MG63 (cell line): ENCODE measurements at regions not wholly inside any gene's neighbourhood (a gene's known extent, or its start where the extent isn't known, plus 50 kb on each side); places are given as distances from the start of the nearest gene placed in this dataset.

Experiments
- DNase-seq: peaks from one replicate; pipeline ENCODE4 v3.0.0-alpha.2; 2020
- H3K27me3 ChIP-seq: fragments of 250-450 bp; sonication (Bioruptor Pico); 2 replicates; pipeline ENCODE4 v1.5.1; 2020; ENCODE audit warnings: mild to moderate bottlenecking, moderate library complexity
- H3K36me3 ChIP-seq: fragments of 250-450 bp; sonication (Bioruptor Pico); 2 replicates; pipeline ENCODE4 v1.5.1; 2020; ENCODE audit warnings: mild to moderate bottlenecking, moderate library complexity
- H3K4me3 ChIP-seq: fragments of 250-450 bp; sonication (Bioruptor Pico); 2 replicates; pipeline ENCODE4 v1.5.1; 2020; ENCODE audit warnings: mild to moderate bottlenecking, moderate library complexity
- H3K9me3 ChIP-seq: fragments of 250-450 bp; sonication (Bioruptor Pico); 2 replicates; pipeline ENCODE4 v1.5.1; 2020; ENCODE audit warnings: mild to moderate bottlenecking, moderate library complexity

DNA sequence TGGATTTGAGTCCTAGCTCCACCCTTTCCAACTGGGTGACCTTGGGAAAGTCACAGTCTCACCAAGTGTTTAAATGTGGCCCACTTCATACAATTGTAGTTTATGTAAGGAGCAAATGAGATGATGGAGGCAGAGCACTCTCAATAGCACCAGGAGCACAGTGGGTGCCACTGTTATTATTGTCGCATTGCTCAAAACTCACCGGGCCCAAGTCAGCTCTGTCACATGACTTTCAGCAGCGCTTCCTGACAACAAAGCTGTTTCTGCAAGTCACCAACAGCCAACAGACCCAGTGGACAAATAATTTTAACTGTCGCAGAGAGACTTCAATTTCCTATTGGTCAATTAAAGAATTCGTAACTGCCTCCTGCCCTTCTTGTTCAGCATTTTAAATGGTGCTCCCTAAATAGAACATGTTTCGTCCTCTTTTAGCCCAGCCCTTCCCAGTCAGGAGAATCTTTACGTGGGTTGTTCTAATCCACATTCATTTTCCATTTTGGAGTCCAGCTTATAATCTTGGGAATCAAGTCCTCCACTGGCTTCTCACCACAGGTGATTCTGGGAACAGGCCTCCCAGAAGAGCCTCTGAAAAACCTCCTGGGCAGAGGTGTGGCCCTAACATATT lies 415.6 kb upstream of the NPVF start:
- no peaks in the 10 kb centered on the region for H3K27me3 ChIP-seq
- no peak for DNase-seq

GRCh38 chr7:25646726-25647413 lies 418.6 kb upstream of the NPVF start:
- H3K4me3 ChIP-seq: no peak overlapping the region
- no peaks in the 10 kb centered on the region for H3K9me3 ChIP-seq
- no peak for DNase-seq
- H3K27me3 ChIP-seq: no peaks in the 10 kb centered on the region
- H3K36me3 ChIP-seq: no peaks in the 10 kb centered on the region

More for the DNA sequence above, 415.6 kb upstream of the NPVF start:
- no peak overlapping the region for H3K4me3 ChIP-seq
- no peaks in the 10 kb centered on the region for H3K36me3 ChIP-seq
- no peaks in the 10 kb centered on the region for H3K9me3 ChIP-seq

DNA sequence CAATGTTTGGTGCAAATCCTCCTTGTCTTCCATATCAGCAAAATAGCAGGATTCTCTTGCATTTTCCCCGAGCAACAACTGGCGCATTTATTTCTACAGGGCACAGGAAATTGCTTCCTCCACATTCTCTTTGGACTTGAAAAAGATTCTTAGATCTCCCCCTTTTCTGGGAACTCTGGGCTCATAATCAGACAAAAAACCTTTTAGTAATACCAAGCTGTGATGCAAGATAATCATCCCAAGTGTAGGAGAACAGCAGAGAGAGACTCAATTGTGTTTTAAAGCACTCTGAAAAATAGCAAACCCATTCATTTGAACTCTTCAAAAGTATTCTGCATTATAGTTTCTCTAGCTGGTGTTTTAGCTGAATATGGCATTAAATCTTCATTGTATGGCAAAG lies 419.6 kb upstream of the NPVF start:
- Histone ChIP-seq H3K4me3 (no peak overlapping the region), H3K9me3 (no peaks in the 10 kb centered on the region), H3K36me3 (no peaks in the 10 kb centered on the region), H3K27me3 (no peaks in the 10 kb centered on the region)
- no peak for DNase-seq

GRCh38 chr7:25652366-25652765 lies 424.1 kb upstream of the NPVF start:
- Histone ChIP-seq H3K9me3 (no peaks in the 10 kb centered on the region), H3K27me3 (no peaks in the 10 kb centered on the region), H3K36me3 (no peaks in the 10 kb centered on the region), H3K4me3 (no peak overlapping the region)
- no peak for DNase-seq

DNA sequence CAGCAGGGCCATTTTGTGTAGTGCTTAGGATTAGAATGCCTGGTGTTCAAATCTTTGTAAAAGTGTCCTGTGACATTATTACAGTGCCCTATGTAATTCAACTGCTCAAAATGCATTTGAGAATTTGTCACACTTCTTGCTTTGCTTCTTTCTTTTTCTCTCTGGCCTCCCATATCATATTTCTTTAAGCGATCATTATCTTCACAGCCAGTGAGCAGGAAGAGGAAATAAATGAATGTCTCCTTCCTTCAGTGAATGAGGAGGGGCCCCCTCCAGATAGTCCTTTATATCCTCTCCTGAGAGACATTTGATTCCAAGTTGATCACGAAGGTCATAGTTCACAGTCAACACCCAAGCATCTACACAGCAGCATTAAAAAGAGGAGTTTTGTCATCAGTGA lies 425.1 kb upstream of the NPVF start:
- H3K9me3 ChIP-seq: no peaks in the 10 kb centered on the region
- H3K36me3 ChIP-seq: no peaks in the 10 kb centered on the region
- H3K27me3 ChIP-seq: no peaks in the 10 kb centered on the region
- DNase-seq: no peak
- H3K4me3 ChIP-seq: no peak overlapping the region

DNA sequence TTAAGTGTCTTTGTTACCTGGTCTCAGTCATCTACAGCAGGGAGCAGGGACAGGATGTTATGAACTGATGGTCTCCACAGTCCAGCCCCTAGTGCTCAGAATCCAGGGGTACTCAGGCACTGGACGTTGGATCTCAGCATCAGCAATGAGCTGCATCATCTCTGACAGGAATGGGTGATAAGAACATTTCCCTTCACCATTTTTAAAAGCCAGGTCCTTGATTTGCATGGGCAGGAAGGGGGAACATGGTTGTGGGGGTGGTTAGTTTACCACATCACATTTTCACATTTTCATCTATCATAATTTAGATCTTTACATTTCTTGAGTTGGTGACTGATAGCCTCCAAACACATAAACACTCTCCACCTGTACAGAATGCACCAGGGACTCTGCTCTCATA lies 427.8 kb upstream of the NPVF start:
- H3K27me3 ChIP-seq: no peaks in the 10 kb centered on the region
- no peak for DNase-seq
- H3K9me3 ChIP-seq: no peaks in the 10 kb centered on the region
- H3K36me3 ChIP-seq: no peaks in the 10 kb centered on the region
- H3K4me3 ChIP-seq: no peak overlapping the region

DNA sequence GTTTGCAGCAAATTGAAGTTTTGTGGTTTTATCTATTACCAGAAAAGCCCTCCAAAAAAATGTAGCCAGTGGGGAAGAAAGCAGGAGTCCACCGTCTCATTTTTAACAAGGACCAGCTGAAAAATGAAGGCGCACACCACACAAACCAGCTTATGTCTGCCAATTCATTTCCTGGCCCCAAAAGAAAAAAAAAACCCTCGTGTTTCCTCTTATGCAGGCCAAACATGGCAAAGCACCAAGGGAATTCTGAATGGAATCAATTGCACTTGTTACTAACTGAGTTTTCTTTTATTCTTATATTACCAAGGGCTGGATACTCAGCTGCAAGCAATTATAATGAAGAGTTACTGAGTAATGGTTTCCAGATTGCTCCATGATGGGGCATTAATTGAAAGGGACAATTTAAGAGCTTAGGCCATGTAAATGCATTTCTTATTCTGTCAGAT lies 428.3 kb upstream of the NPVF start:
- H3K27me3 ChIP-seq: 0 out of 2 replicates have a peak, but pooled peaks cover 3% of the 10 kb centered on the region
- H3K36me3 ChIP-seq: no peaks in the 10 kb centered on the region
- no peak overlapping the region for H3K4me3 ChIP-seq
- DNase-seq: no peak
- no peaks in the 10 kb centered on the region for H3K9me3 ChIP-seq

- H3K36me3 ChIP-seq: no peaks in the 10 kb centered on the region
- no peaks in the 10 kb centered on the region for H3K9me3 ChIP-seq
- no peak overlapping the region for H3K4me3 ChIP-seq
- 0 out of 2 replicates have a peak, but pooled peaks cover 3% of the 10 kb centered on the region for H3K27me3 ChIP-seq
- DNase-seq: no peak
Measured at GRCh38 chr7:25658375-25658774, 430.1 kb upstream of the NPVF start.

DNA sequence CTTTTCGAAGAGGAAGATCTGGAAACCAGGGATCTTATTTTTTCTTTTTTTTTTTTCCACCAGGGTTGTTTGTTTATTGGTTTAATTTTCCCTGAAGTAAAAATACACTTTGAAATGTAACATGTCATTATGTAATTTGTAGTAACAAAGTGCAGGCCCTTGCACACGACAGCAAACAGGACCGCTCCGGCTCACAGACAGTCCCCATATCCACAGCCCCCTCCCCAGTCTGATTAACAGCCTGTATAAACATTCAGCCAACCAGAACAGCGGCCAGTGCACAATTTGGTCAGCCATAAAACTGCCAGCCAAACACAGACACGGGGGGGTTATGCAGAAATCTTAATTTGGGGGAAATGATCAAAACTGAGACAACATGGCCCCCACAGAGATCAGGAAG lies 431.6 kb upstream of the NPVF start:
- Histone ChIP-seq H3K4me3 (no peak overlapping the region), H3K36me3 (no peaks in the 10 kb centered on the region), H3K9me3 (no peaks in the 10 kb centered on the region), H3K27me3 (0 out of 2 replicates have a peak, but pooled peaks cover 3% of the 10 kb centered on the region)
- no peak for DNase-seq

- H3K4me3 ChIP-seq: no peak overlapping the region
- no peaks in the 10 kb centered on the region for H3K9me3 ChIP-seq
- H3K27me3 ChIP-seq: 0 out of 2 replicates have a peak, but pooled peaks cover 3% of the 10 kb centered on the region
- H3K36me3 ChIP-seq: no peaks in the 10 kb centered on the region
- no peak for DNase-seq
Measured at GRCh38 chr7:25662841-25663800, 434.8 kb upstream of the NPVF start.

DNA sequence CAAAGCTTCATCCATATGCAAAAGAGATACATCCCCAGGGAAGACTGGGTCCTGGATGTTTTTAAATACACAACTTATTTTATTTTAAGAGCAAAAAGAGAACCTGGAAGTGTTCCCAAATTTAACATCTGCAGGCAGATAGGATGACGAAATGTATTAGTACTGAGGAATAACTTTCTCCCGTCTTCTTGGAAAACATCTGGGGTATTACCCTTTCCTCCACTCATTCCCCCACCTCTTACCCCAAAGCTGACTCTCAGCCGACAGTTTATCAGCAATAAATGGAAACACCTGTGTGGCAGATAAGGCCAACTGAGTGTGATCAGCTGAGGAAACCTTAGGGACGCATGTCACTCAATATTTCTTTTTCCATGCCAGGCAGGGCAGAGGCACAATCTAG lies 435.6 kb upstream of the NPVF start:
- no peaks in the 10 kb centered on the region for H3K9me3 ChIP-seq
- no peak overlapping the region for H3K4me3 ChIP-seq
- no peak for DNase-seq
- 0 out of 2 replicates have a peak, but pooled peaks cover 3% of the 10 kb centered on the region for H3K27me3 ChIP-seq
- H3K36me3 ChIP-seq: no peaks in the 10 kb centered on the region

- Histone ChIP-seq H3K4me3 (no peak overlapping the region), H3K36me3 (no peaks in the 10 kb centered on the region), H3K9me3 (no peaks in the 10 kb centered on the region), H3K27me3 (0 out of 2 replicates have a peak, but pooled peaks cover 3% of the 10 kb centered on the region)
- DNase-seq: no peak
Measured at GRCh38 chr7:25664593-25664992, 436.3 kb upstream of the NPVF start.

- no peak overlapping the region for H3K4me3 ChIP-seq
- no peak for DNase-seq
- no peaks in the 10 kb centered on the region for H3K36me3 ChIP-seq
- H3K9me3 ChIP-seq: no peaks in the 10 kb centered on the region
- H3K27me3 ChIP-seq: 0 out of 2 replicates have a peak, but pooled peaks cover 3% of the 10 kb centered on the region
Measured at GRCh38 chr7:25665374-25665773, 437.1 kb upstream of the NPVF start.

DNA sequence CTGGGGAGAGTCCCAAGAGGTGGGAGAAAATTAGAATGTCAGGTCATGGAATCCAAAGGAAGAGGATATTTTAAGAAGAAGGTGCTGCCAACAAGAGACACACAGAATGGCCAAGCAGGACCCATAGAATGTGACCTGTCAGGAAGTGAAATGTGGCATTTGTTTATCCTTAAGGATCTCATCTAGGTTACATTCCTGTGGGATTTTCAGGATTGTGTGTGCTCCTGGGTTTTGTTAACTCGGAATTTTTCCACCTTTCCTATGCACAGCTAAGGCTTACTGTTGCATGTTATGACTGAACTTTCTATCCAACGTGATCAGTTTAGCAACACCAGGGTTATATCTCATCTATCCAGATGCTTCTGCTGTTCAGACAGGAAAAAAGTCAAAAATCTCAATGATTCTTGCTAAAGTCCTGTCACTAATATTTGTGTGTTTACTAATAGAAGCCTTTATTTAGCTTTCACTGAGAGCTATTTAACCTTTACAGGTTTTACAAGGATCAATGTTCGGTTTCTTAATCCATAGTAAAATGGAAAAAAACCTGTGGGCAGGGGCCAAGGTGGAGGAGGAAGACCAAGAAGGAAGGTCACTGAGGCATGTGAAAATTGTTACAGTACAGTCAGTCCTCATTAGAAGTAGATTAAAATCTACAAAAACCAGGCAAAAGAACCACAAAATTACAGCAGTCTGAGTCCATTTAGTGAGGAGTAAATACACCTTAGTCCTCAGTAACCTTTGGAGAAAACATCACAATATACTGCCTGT lies 437.8 kb upstream of the NPVF start:
- H3K27me3 ChIP-seq: 0 out of 2 replicates have a peak, but pooled peaks cover 3% of the 10 kb centered on the region
- H3K36me3 ChIP-seq: no peaks in the 10 kb centered on the region
- no peaks in the 10 kb centered on the region for H3K9me3 ChIP-seq
- DNase-seq: no peak
- H3K4me3 ChIP-seq: no peak overlapping the region

- H3K4me3 ChIP-seq: no peak overlapping the region
- DNase-seq: no peak
- no peaks in the 10 kb centered on the region for H3K27me3 ChIP-seq
- H3K36me3 ChIP-seq: no peaks in the 10 kb centered on the region
- H3K9me3 ChIP-seq: no peaks in the 10 kb centered on the region
Measured at GRCh38 chr7:25666671-25667060, 438.4 kb upstream of the NPVF start.

DNA sequence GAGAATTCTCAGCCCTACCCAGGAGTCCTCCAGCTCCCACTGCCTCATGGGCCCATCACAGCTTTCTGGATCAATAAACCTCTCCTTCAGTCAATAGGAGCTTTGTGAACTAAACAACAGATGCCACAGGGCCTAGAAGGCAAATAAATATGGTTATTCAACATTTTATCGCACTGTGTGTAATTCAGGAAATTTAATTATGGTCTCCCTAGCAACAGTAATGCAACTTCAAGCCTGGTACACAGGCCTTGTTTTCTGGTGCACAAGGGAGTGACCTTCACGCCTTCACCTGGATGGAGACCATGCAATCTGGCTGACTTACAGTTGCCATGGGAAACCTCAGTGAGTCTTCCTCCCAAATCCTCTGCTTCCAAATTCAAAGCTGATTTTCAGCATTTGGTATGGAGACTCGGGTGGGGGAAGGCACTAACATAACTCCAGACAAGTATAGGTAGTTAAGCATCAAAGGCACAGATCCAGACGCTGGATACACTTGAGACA lies 441.0 kb upstream of the NPVF start:
- H3K4me3 ChIP-seq: no peak overlapping the region
- no peak for DNase-seq
- H3K9me3 ChIP-seq: no peaks in the 10 kb centered on the region
- H3K27me3 ChIP-seq: no peaks in the 10 kb centered on the region
- no peaks in the 10 kb centered on the region for H3K36me3 ChIP-seq
